NCI-H748 treated with DMSO at 0.1 percent for 48 hours (cell line): ENCODE measurements at regions not wholly inside any gene's neighbourhood (a gene's known extent, or its start where the extent isn't known, plus 50 kb on each side); places are given as distances from the start of the nearest gene placed in this dataset.
"Not testable (repeated sequence)": the region's sequence is repeated elsewhere in the genome, so short reads cannot be mapped to it uniquely, and the experiment has no call there.

ENCODE experiments used
- DNase-seq: peaks from one replicate; lab custom pipeline; 2025; lab: John Stamatoyannopoulos, UW

- no peak for DNase-seq
Measured at GRCh38 chr6:897528-898207, 204.7 kb upstream of the EXOC2 start.

DNA sequence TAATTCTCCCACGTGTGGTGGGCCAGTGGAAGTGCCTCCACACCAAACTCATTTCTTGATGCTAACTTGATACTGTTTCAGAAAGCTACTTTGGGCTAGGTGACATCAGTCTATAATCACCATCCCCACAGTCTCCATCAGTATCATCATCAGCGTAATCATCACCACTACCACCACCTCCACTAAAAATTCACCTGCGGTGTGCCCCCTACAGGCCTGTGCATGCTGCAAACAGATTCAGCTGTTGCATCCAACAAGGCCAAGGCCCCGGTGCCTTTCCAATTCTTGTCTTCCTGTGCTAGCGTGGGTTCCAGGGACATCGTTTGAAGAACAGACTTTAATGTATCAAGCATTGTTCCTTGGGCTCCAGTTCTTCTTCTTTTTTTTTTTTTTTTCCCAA lies 201.3 kb upstream of the EXOC2 start:
- DNase-seq, result no peak

DNA sequence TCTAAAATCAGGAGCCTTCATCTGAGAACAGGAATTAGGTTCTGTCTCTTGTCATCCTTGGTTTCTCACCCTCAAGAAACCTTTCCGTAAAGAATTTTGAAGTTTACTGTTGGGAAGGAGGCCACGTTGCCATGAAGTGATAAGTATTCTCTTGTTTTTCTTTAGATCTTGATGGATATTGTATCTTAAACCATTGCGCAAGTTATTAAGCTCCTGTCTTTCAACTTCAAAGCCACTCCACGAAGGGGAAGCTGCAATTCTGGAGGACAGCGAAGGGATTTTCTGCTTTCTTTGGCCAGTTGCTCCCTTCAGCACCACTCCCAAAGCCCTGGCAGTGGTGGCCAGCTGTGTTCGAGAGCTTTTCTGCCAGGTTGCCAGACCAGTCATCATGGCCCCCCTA lies 198.1 kb upstream of the EXOC2 start:
- no peak for DNase-seq

GRCh38 chr6:890201-890600 lies 197.3 kb upstream of the EXOC2 start:
- no peak for DNase-seq

DNA sequence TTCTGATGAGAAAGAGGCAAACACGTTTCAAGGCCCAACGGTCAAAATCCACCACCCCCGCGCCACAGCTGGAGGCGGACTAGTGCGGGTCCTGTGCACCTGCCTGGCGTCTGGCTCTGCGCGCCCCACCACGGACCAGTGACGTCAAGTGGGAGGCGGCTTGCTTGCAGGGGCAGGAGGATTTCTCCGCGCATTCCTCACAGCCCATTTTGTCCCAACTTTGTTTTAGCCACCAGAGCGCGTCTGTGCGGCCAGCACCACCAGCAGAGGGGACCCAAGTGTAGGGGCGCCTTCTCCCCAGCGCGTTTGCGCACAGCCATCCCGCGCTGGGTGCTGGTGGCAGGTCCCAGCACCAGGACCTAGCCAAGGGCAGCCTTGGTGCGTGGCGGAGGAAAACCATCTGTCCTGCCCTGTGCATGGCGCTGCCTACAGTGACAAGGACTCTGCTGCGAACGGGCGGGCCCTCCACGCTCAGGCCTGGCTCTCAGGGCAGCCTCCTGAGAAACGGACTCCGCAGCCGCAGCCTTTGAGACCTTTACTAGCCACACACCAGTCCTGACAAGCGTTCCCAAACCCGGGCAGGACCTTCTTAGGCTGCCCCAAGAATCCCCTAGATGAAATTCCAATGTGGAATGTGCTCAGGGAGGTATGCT lies 194.8 kb upstream of the EXOC2 start:
- DNase-seq, result no peak

GRCh38 chr6:886116-886515 lies 193.2 kb upstream of the EXOC2 start:
- DNase-seq, result not testable (repeated sequence)

- DNase-seq, result no peak
Measured at GRCh38 chr6:885051-885590, 192.2 kb upstream of the EXOC2 start.

- DNase-seq, result peak; percentile 32
Measured at GRCh38 chr6:884570-884969, 191.6 kb upstream of the EXOC2 start.

GRCh38 chr6:882084-882598 lies 189.2 kb upstream of the EXOC2 start:
- DNase-seq, result no peak

DNA sequence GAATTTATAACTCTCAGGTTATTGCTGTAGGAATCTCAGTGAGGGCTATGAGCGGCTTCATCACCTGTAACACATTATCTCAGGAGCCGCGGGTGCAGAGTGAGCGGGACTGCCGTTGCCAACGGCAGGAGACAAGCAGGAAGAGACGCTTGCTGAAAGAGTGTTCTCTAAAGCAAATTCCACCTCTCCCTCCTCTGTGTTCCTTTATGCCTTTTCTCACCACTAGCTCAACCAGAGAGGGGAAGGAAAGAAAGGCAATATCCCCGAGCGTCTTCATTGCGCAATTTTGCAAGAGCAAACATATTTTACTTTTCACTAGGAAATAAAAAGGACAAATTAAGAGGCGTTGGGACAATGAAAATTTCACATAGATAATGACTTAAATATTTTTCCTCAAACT lies 185.2 kb upstream of the EXOC2 start:
- no peak for DNase-seq

DNA sequence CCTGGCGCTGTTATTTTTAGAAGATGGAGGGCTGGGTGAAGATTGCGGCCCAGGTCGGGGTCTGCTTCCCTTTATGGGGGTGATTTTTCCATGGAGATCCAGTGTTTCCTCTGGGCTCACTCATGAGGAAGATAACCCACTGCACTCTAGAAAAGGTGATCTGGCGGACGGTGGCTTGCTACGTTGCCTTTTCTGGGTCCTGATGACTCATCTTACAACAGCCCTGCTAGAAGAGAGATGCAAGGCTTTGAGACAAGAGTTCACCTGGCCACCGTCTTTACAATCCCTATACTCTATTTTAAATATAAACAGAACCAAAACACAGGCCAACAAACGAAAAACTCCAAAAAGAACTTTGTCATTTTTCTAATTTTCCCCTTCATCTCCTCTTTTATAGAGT lies 182.1 kb upstream of the EXOC2 start:
- DNase-seq, result no peak

GRCh38 chr6:872570-873125 lies 179.7 kb upstream of the EXOC2 start:
- no peak for DNase-seq

- DNase-seq, result no peak
Measured at GRCh38 chr6:871503-871902, 178.6 kb upstream of the EXOC2 start.

DNA sequence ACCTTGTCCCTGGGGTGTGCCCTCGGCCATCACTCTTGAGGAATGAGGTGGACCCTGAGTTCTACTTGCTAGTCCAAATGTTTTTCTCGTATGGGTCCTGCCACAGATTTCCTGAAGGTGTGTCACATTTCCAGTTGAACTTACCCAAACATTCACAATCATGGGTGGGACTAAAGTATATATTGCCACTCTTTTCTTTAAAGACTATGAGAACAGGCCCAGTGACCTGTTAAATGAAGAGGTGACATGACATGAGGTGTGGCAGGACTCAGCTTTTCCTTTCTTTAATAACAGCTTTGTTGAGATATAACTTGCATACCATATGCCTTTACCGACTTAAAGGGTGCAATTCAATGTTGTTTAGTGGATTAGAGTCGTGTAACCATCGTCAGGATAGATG lies 177.2 kb upstream of the EXOC2 start:
- DNase-seq, result no peak

DNA sequence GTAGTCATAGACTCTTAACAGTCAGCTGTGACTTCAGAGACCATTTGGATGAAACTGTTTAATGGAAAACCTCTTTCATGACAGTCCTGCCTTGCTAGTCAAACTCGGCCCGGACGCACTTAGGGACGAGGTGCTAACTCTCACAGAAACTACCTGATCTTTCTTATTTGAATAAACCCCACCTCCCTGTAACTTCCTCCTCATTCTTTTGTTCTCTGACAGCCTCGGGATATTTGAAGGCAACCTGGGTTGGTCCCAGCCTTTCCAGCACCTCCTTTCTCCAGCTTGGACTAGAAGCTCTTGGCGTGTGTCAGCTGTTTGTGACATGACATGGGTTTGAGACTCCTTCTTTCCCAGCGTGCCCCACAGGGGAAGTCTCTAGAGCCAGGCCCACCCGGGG lies 175.3 kb upstream of the EXOC2 start:
- no peak for DNase-seq

DNA sequence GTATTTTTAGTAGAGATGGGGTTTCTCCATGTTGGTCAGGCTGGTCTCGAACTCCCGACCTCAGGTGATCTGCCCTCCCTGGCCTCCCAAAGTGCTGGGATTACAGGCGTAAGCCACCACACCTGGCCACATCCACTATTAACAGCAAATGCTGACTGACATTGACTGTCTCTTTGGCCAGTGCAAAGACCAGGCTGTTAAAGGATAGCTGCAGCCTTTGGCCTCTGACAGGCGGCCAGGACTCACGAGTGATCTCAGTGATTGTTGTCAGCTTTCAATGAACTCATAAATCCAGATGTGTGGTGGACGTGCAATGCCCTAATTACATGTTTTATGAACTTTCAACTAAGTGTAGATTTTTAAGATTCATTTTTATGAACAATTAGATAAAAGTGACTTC lies 174.4 kb upstream of the EXOC2 start:
- DNase-seq, result no peak

DNA sequence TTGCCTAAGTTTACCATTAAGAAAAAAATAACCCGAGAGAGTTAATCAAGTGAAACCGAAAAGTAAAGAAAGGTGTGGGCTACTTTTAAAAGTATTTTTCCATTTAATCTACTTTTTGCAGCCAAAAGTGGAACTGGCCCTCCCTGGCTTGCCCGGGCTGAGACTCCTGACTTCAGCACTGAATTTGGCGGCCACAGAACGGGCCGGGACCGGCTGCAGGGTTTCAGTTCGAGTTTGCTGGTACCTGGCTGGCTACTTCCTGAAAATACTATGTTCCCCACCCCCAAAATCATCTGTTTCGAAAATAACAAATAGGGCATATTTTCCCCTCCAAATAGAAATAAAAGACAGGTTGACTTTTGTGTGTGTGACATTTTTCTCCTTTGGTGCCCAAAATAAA lies 173.4 kb upstream of the EXOC2 start:
- no peak for DNase-seq

DNA sequence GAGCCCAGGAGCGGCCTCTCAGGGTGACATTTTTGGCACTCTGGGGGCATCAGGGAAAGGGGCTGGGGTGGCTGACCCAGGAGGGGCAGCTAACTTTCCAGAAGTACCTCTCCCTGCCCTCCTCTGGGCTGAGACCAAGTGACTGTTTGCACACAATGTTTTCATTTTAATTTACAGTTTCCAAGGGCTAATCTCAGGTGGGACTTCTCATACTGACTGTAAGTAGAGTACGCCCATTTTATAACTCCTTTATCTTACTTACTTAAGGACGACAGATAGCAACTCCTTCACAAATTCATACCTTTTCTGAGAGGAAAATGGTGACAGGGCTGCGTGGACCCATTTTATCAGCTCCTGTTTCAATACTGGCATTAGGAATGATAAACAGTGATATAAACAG lies 172.9 kb upstream of the EXOC2 start:
- DNase-seq, result no peak

DNA sequence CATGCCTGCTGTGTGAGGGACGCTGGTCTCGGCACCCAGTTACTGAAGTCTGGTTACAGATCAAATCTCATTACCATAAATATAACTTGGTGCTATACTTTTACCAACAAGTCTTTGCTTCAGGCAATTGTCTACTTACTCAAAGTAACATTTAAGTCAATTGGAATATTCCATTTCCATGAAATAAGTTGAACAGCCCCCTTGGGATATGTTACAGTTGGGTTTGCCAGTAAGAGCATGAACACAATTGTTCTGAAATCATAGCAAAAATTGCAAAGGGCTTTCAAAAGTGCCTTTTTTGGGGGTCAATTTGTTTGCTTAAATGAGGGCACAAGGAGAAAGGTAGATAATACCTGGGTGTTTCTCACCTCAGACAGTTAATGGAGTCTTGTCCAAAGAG lies 170.9 kb upstream of the EXOC2 start:
- no peak for DNase-seq

GRCh38 chr6:863127-863526 lies 170.2 kb upstream of the EXOC2 start:
- not testable (repeated sequence) for DNase-seq

- DNase-seq, result no peak
Measured at GRCh38 chr6:859936-860335, 167.0 kb upstream of the EXOC2 start.

DNA sequence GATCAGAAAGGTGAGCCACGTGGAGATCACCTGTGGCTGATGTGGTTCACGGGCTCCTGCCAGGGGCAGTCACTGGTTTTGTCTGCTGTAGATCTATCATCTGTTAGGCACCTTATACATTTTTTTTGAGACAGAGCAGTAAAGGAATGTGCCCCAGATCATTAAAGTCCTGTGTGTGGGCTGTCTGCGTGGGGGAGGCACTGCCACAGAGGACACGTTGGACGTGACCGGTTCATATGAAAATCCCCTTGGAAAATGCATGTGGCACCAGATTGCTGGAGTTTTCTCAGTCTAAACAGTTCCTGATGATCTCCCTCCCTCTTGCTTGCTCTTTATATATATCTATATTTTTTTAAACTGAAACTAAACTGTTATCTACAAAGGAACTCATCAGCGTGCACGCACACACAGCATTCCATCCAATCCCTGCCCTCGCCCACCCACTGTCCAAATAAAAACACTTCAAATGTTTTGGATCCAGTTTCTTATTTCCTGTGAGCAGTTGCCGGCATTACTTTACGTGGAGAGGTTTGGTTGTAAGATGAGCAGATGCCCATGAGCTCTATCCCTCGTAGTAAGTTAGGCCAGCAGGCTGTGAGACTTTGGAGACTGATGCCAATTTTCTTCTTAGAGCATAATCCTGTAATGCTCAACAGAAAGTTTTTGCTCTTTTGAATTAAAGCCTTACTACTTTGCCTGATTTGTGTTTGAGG lies 161.6 kb upstream of the EXOC2 start:
- DNase-seq, result no peak

- DNase-seq, result not testable (repeated sequence)
Measured at GRCh38 chr6:852216-852615, 159.3 kb upstream of the EXOC2 start.
